SK-N-SH (cell line): ENCODE measurements at regions not wholly inside any gene's neighbourhood (a gene's known extent, or its start where the extent isn't known, plus 50 kb on each side); places are given as distances from the start of the nearest gene placed in this dataset.

ENCODE experiments used
- CTCF ChIP-seq: fragments of 200-600 bp; sonication (generic); IDR thresholded peaks from 2 replicates; pipeline ENCODE4 v1.6.1; 2017; ENCODE audit warnings: antibody characterized with exemption, mild to moderate bottlenecking, moderate library complexity
- FOXJ3 ChIP-seq: sonication (generic); formaldehyde crosslinking; IDR thresholded peaks from 2 replicates; pipeline ENCODE4 v1.5.1; 2020; ENCODE audit warnings: mild to moderate bottlenecking, missing genetic modification reagents
- RAD21 ChIP-seq: IDR thresholded peaks from 2 replicates; pipeline ENCODE4 v1.6.1; 2012; ENCODE audit warnings: mild to moderate bottlenecking, low read length
- RFX5 ChIP-seq: IDR thresholded peaks from 2 replicates; pipeline ENCODE4 v1.6.1; 2012; ENCODE audit warnings: mild to moderate bottlenecking, improper control_type of control experiment, low read length

DNA sequence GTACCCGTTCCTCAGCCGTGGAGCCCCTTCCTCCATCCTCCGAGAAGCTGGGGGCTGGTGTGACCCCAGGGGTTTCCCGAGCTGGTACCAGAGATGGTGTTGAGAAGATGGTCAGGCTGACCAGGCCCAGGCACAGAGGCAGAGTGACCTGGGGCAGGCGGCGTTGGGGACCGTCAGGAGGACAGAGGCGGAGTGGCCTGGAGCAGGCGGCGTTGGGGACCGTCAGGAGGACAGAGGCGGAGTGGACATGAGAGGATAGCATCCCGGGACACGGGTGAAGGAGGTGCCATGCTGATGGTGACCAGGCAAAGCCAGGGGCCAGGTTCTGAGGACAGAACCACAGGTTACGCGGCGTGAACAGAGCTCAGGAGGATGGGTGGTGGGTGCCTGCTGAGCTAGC lies 75.9 kb upstream of the TTC34 start:
- TF ChIP-seq RFX5 (no peak), CTCF (no peak), RAD21 (no peak), FOXJ3 (no peak)
